MCF 10A (cell line): ENCODE measurements at regions not wholly inside any gene's neighbourhood (a gene's known extent, or its start where the extent isn't known, plus 50 kb on each side); places are given as distances from the start of the nearest gene placed in this dataset.

Experiments used
- BruUV-seq: library from RNA; stranded (reverse); fragments of 400-500 nt; replicated peaks from 2 replicates; lab custom pipeline; 2021; lab: Mats Ljungman, UMichigan
- CTCF ChIA-PET: fragments of 300-600 bp; sonication (Branson Sonifier 250); formaldehyde crosslinking; extraction: SDS; loops from one replicate; lab custom pipeline; 2021; ENCODE audit warnings: antibody characterized with exemption, inconsistent platforms; lab: Yijun Ruan, JAX
- POLR2A ChIA-PET: fragments of 300-600, 350-650 bp; sonication (Branson Sonifier 250); formaldehyde crosslinking; extraction: SDS; loops from one replicate; lab custom pipeline; 2020; ENCODE audit warnings: antibody characterized with exemption, inconsistent platforms; lab: Yijun Ruan, JAX
- DNase-seq: peaks from one replicate; pipeline ENCODE4 v3.0.0-alpha.2; 2018; ENCODE audit not compliant: unreplicated experiment
- H3K27ac Mint-ChIP-seq: one replicate; pipeline ENCODE4 v1.8.0; 2022; ENCODE audit warnings: mild to moderate bottlenecking, low read depth, mixed read lengths; ENCODE audit not compliant: unreplicated experiment
- H3K27me3 Mint-ChIP-seq: one replicate; pipeline ENCODE4 v1.8.0; 2022; ENCODE audit warnings: mixed read lengths; ENCODE audit not compliant: insufficient read depth, unreplicated experiment
- H3K36me3 Mint-ChIP-seq: one replicate; pipeline ENCODE4 v1.8.0; 2022; ENCODE audit warnings: mild to moderate bottlenecking, moderate library complexity, mixed read lengths; ENCODE audit not compliant: insufficient read depth, unreplicated experiment
- H3K4me1 Mint-ChIP-seq: one replicate; pipeline ENCODE4 v1.8.0; 2022; ENCODE audit warnings: mixed read lengths; ENCODE audit not compliant: insufficient read depth, unreplicated experiment
- H3K4me3 Mint-ChIP-seq: one replicate; pipeline ENCODE4 v1.8.0; 2022; ENCODE audit warnings: mild to moderate bottlenecking, moderate library complexity, mixed read lengths; ENCODE audit not compliant: unreplicated experiment
- H3K9me3 Mint-ChIP-seq: one replicate; pipeline ENCODE4 v1.8.0; 2022; ENCODE audit warnings: mixed read lengths; ENCODE audit not compliant: unreplicated experiment
- CTCF ChIP-seq: fragments of 200-600 bp; IDR thresholded peaks from one replicate; pipeline ENCODE4 v1.8.0; 2022; ENCODE audit warnings: antibody characterized with exemption, mild to moderate bottlenecking; ENCODE audit not compliant: unreplicated experiment
- intact Hi-C: fragments of 100-400 bp; cut with micrococcal nuclease; formaldehyde crosslinking; loops from 2 replicates; pipeline ENCODE4 v1.14.1; 2022

GRCh38 chr7:96447109-96447645 lies 125.3 kb upstream of the SLC25A13 start:
- Mint-ChIP-seq H3K4me3 (no peak overlapping the region), H3K27ac (no peak overlapping the region), H3K36me3 (no peaks in the 10 kb centered on the region), H3K27me3 (peaks cover 31% of the 10 kb centered on the region), H3K9me3 (no peaks in the 10 kb centered on the region), H3K4me1 (no peaks in the 10 kb centered on the region)
- POLR2A ChIA-PET: no interaction called here
- no peak for DNase-seq
- intact Hi-C loops: no loop called here
- no TSS peak for BruUV-seq
- TF ChIP-seq CTCF: no peak
- CTCF ChIA-PET: interaction anchor here (0.6 kb wide), 1 partner anchor 455 kb away, joined by 3 read pairs; no protein-coding TSS in a partner anchor

DNA sequence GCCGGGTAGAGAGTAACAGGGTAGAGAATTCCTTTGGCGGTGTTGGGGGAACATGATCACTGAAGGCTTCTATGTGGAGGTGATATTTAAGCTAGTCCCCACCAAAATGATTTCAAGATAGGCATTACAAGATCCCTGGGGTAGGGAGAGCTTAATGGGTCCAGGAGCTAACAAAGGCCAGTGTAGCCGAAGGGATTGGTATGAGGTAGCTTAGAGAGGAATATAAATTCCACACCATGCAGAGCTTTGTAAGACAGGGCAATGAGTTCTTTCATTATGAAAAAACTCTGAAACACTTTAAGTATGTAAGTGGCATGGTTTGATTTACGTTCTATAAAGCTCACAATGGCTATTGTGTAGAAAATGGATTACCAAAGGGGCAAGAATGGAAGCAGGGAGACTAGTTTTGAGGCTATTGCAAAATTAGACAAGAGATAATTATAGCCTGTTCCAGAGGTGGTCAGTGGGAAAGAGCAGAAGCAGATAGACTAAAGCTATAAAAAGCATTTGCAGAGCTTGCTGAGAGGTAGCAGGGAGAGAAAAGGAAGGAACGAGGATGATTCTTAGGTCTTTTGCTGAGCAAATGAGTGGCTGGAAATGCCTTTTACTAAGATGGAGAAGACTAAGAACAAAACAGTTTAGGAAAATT lies 119.7 kb upstream of the SLC25A13 start:
- TF ChIP-seq CTCF: no peak
- no peak overlapping the region for H3K4me3 Mint-ChIP-seq
- ChIA-PET CTCF (interaction anchor here (0.6 to 1.1 kb wide), 3 partner anchors 10 to 585 kb away, joined by 3 to 5 read pairs (median 5); no protein-coding TSS in a partner anchor), POLR2A (no interaction called here)
- H3K27ac Mint-ChIP-seq: no peak overlapping the region
- no peaks in the 10 kb centered on the region for H3K36me3 Mint-ChIP-seq
- DNase-seq: no peak
- H3K27me3 Mint-ChIP-seq: peaks cover 28% of the 10 kb centered on the region
- BruUV-seq: no TSS peak
- peaks cover 7% of the 10 kb centered on the region for H3K9me3 Mint-ChIP-seq
- intact Hi-C loops: no loop called here
- H3K4me1 Mint-ChIP-seq: no peaks in the 10 kb centered on the region

DNA sequence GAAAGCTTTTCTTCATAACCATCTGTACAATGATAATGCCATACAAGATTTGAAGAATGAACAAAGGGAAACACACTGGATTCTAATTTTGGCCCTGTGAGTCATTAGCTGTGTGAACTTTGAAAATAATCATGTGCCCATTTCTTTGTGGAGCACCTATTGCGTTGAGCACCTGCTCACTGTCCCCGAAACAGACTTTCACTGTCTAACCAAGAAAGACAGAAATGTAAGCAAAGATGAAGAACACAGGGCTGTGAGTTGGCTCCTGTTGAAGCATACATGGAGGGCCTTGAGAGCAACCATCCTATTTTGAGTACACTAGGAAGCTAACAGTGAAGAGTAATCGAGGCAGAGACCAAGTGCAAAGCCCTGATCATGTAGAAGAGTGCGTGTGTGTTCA lies 118.4 kb upstream of the SLC25A13 start:
- intact Hi-C loops: no loop called here
- CTCF ChIA-PET: interaction anchor here (0.6 kb wide), 1 partner anchor 29 kb away, joined by 3 read pairs; no protein-coding TSS in a partner anchor
- Mint-ChIP-seq H3K4me1 (no peaks in the 10 kb centered on the region), H3K9me3 (peaks cover 8% of the 10 kb centered on the region), H3K4me3 (no peak overlapping the region), H3K27me3 (peaks cover 18% of the 10 kb centered on the region), H3K27ac (no peak overlapping the region), H3K36me3 (no peaks in the 10 kb centered on the region)
- no peak for DNase-seq
- POLR2A ChIA-PET: no interaction called here
- TF ChIP-seq CTCF: no peak
- BruUV-seq: no TSS peak

GRCh38 chr7:96436880-96437279 lies 115.0 kb upstream of the SLC25A13 start:
- CTCF ChIA-PET: interaction anchor here (0.6 kb wide), 1 partner anchor 1983 kb away, joined by 6 read pairs; no protein-coding TSS in a partner anchor
- Mint-ChIP-seq H3K4me1 (no peaks in the 10 kb centered on the region), H3K4me3 (no peak overlapping the region), H3K9me3 (peaks cover 15% of the 10 kb centered on the region), H3K27me3 (peaks cover 25% of the 10 kb centered on the region), H3K36me3 (no peaks in the 10 kb centered on the region), H3K27ac (no peak overlapping the region)
- TF ChIP-seq CTCF: no peak
- intact Hi-C loops: no loop called here
- POLR2A ChIA-PET: no interaction called here
- no peak for DNase-seq
- BruUV-seq: no TSS peak
